GM12873 (cell line): ENCODE measurements at regions not wholly inside any gene's neighbourhood (a gene's known extent, or its start where the extent isn't known, plus 50 kb on each side); places are given as distances from the start of the nearest gene placed in this dataset.

Experiments used
- CTCF ChIP-seq: IDR thresholded peaks from 2 replicates; pipeline ENCODE4 v1.5.1; 2012; ENCODE audit warnings: low read depth, mild to moderate bottlenecking, moderate library complexity, low read length, control low read depth; ENCODE audit not compliant: insufficient read depth; ENCODE audit errors: missing control alignments

DNA sequence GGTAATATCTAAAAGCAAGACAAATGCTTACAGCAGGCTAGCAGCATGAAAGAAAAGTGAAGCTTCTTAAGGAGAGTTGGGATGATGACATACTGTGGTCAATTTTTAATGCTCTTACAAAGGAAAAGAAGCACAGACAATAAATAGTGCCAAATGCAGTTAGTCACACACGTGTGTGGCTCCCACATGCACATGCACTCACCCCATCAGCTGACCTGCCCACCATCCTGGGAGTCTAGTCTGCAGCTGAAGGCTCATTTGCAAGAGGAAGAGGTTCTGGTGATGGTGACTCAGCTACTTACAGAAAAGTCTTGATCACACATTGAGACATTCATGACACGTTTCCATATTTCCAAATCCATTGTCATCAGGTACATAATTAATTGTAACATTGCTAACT, 129.3 kb downstream of the MRPL36 start:
- TF ChIP-seq CTCF: no peak

- TF ChIP-seq CTCF: no peak
Measured at GRCh38 chr5:1669276-1670155, 130.1 kb downstream of the MRPL36 start.

GRCh38 chr5:1668141-1668721, 131.4 kb downstream of the MRPL36 start:
- no peak for TF ChIP-seq CTCF

GRCh38 chr5:1667648-1668140, 131.9 kb downstream of the MRPL36 start:
- TF ChIP-seq CTCF: no peak

DNA sequence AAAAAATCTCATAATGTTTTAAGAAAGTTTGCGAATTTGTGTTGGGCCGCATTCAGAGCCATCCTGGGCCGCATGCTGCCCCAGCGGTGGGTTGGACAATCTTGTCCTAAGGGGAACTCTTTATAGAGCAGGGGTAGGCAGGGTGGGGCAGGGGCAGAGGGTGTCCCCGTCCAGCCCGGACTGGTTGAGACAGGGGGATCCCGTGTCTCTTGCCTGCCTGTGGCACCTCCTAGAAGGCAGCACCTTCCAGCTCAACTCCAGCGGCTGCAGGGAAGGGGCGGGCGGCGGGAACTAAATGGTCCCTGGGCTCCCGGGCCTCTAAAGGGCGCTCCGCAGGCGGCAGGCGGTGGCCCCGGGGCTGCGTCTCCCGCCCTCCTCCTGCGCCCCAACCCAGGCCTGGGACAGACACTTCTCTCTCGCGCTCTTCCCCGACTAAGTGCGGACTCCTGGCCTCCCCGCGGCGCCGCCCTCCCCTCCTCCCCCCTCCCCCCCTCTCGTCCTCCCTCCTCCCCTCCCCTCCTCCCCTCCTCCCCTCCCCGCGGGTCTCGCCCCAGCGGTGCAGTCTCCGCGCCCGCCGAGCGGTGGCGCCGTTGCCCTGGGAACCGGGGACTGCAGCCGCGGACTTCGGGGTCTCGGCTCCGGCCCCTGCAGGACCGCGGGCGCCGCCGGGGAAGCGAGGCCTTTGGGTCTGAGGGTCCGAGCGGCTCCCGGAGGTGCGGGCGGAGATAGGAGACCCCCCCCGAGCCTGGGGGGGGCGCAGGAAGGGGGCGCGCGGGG, 132.6 kb downstream of the MRPL36 start:
- peak; percentile 51 for TF ChIP-seq CTCF

- no peak for TF ChIP-seq CTCF
Measured at GRCh38 chr5:1666221-1666620, 133.4 kb downstream of the MRPL36 start.

- TF ChIP-seq CTCF: no peak
Measured at GRCh38 chr5:1665803-1666202, 133.8 kb downstream of the MRPL36 start.
